Mesodermal cell (in vitro differentiated cells): ENCODE measurements at regions not wholly inside any gene's neighbourhood (a gene's known extent, or its start where the extent isn't known, plus 50 kb on each side); places are given as distances from the start of the nearest gene placed in this dataset.
A peak's percentile ranks its signal among the peaks of the same experiment; 100 is the strongest.
"Not testable (repeated sequence)": the region's sequence is repeated elsewhere in the genome, so short reads cannot be mapped to it uniquely, and the experiment has no call there.

Experiments
- H3K27ac ChIP-seq: 2 replicates; pipeline ENCODE4 v1.7.0; 2013; ENCODE audit warnings: mild to moderate bottlenecking, low read depth, low read length, moderate library complexity; ENCODE audit not compliant: severe bottlenecking
- H3K36me3 ChIP-seq: 2 replicates; pipeline ENCODE4 v1.7.1; 2013; ENCODE audit warnings: mild to moderate bottlenecking, low read length, moderate library complexity; ENCODE audit not compliant: control insufficient read depth, insufficient read depth
- H3K4me1 ChIP-seq: one replicate; pipeline ENCODE4 v1.7.1; 2013; ENCODE audit warnings: mild to moderate bottlenecking, low read length; ENCODE audit not compliant: insufficient read depth, control insufficient read depth, poor library complexity, severe bottlenecking
- H3K4me3 ChIP-seq: 2 replicates; pipeline ENCODE4 v1.7.0; 2013; ENCODE audit warnings: low read length, control low read depth, mild to moderate bottlenecking; ENCODE audit not compliant: insufficient read depth, poor library complexity, severe bottlenecking; ENCODE audit errors: extremely low read depth
- H3K9me3 ChIP-seq: 2 replicates; pipeline ENCODE4 v1.7.1; 2013; ENCODE audit warnings: mild to moderate bottlenecking, low read length, moderate library complexity; ENCODE audit not compliant: control insufficient read depth
- WGBS, 2 experiments: methylation state at CpG; one replicate each; pipeline ENCODE4 v1.1.5; 2013; ENCODE audit warnings: missing lambda C conversion rate in 2 of 2; ENCODE audit not compliant: insufficient coverage in 2 of 2; 5-methylcytosine and 5-hydroxymethylcytosine counted together

- H3K9me3 ChIP-seq: no peaks in the 10 kb centered on the region
- WGBS, 2 experiments: 73 to 80% methylated on average over 1 to 2 of the region's 5 CpGs
- H3K27ac ChIP-seq: no peak overlapping the region
- peaks cover 7% of the 10 kb centered on the region for H3K4me1 ChIP-seq
- H3K36me3 ChIP-seq: no peaks in the 10 kb centered on the region
- H3K4me3 ChIP-seq: no peak overlapping the region
Measured at GRCh38 chrX:115970718-115971117, 199.8 kb upstream of the AGTR2 start.

- H3K4me3 ChIP-seq: no peak overlapping the region
- H3K4me1 ChIP-seq: peaks cover 7% of the 10 kb centered on the region
- no peaks in the 10 kb centered on the region for H3K36me3 ChIP-seq
- WGBS, 2 experiments: no CpG with 5 or more reads among the region's 1 CpG
- H3K9me3 ChIP-seq: no peaks in the 10 kb centered on the region
- H3K27ac ChIP-seq: peak overlapping the region; percentile 64
Measured at GRCh38 chrX:115972717-115973116, 197.8 kb upstream of the AGTR2 start.

GRCh38 chrX:115978068-115978467, 192.5 kb upstream of the AGTR2 start:
- Histone ChIP-seq H3K36me3 (no peaks in the 10 kb centered on the region), H3K27ac (no peak overlapping the region), H3K4me1 (peaks cover 4% of the 10 kb centered on the region), H3K4me3 (no peak overlapping the region), H3K9me3 (no peaks in the 10 kb centered on the region)
- no CpG with 5 or more reads among the region's 2 CpGs for WGBS, 2 experiments

GRCh38 chrX:115983148-115983547, 187.4 kb upstream of the AGTR2 start:
- WGBS, 2 experiments: 60% methylated on average over 1 of the region's 1 CpG; no CpG with 5 or more reads in 1 of the 2 experiments
- not testable (repeated sequence) for H3K27ac ChIP-seq, H3K4me3 ChIP-seq, H3K9me3 ChIP-seq, H3K36me3 ChIP-seq, H3K4me1 ChIP-seq

- not testable (repeated sequence) for H3K4me3 ChIP-seq, H3K4me1 ChIP-seq, H3K27ac ChIP-seq, H3K9me3 ChIP-seq, H3K36me3 ChIP-seq
- WGBS, 2 experiments: no CpG with 5 or more reads among the region's 1 CpG
Measured at GRCh38 chrX:115987464-115987863, 183.1 kb upstream of the AGTR2 start.

- WGBS, 2 experiments: no CpG with 5 or more reads among the region's 3 CpGs
- Histone ChIP-seq H3K27ac (no peak overlapping the region), H3K36me3 (no peaks in the 10 kb centered on the region), H3K4me3 (no peak overlapping the region), H3K9me3 (no peaks in the 10 kb centered on the region), H3K4me1 (peaks cover 4% of the 10 kb centered on the region)
Measured at GRCh38 chrX:115988825-115989224, 181.7 kb upstream of the AGTR2 start.

GRCh38 chrX:115989686-115990085, 180.9 kb upstream of the AGTR2 start:
- Histone ChIP-seq H3K4me1 (peaks cover 4% of the 10 kb centered on the region), H3K27ac (no peak overlapping the region), H3K4me3 (no peak overlapping the region), H3K9me3 (no peaks in the 10 kb centered on the region), H3K36me3 (no peaks in the 10 kb centered on the region)
- WGBS, 2 experiments: no CpG with 5 or more reads among the region's 1 CpG

- no CpG with 5 or more reads among the region's 1 CpG for WGBS, 2 experiments
- H3K36me3 ChIP-seq: no peaks in the 10 kb centered on the region
- H3K4me1 ChIP-seq: no peaks in the 10 kb centered on the region
- H3K27ac ChIP-seq: no peak overlapping the region
- H3K9me3 ChIP-seq: no peaks in the 10 kb centered on the region
- no peak overlapping the region for H3K4me3 ChIP-seq
Measured at GRCh38 chrX:116009346-116009745, 161.2 kb upstream of the AGTR2 start.

- WGBS, 2 experiments: 31 to 49% methylated on average over 2 of the region's 8 CpGs
- no peaks in the 10 kb centered on the region for H3K4me1 ChIP-seq
- H3K36me3 ChIP-seq: no peaks in the 10 kb centered on the region
- no peaks in the 10 kb centered on the region for H3K9me3 ChIP-seq
- H3K27ac ChIP-seq: no peak overlapping the region
- no peak overlapping the region for H3K4me3 ChIP-seq
Measured at GRCh38 chrX:116009861-116010710, 160.5 kb upstream of the AGTR2 start.

- no peak overlapping the region for H3K27ac ChIP-seq
- H3K9me3 ChIP-seq: no peaks in the 10 kb centered on the region
- WGBS, 2 experiments: 78 to 100% methylated on average over 1 to 2 of the region's 5 CpGs
- H3K36me3 ChIP-seq: no peaks in the 10 kb centered on the region
- no peak overlapping the region for H3K4me3 ChIP-seq
- no peaks in the 10 kb centered on the region for H3K4me1 ChIP-seq
Measured at GRCh38 chrX:116010939-116011338, 159.6 kb upstream of the AGTR2 start.

- no peaks in the 10 kb centered on the region for H3K36me3 ChIP-seq
- H3K4me3 ChIP-seq: no peak overlapping the region
- no peaks in the 10 kb centered on the region for H3K4me1 ChIP-seq
- H3K27ac ChIP-seq: no peak overlapping the region
- 86% methylated on average over 1 of the region's 1 CpG; no CpG with 5 or more reads in 1 of the 2 experiments for WGBS, 2 experiments
- no peaks in the 10 kb centered on the region for H3K9me3 ChIP-seq
Measured at GRCh38 chrX:116031331-116031730, 139.2 kb upstream of the AGTR2 start.
